Omental fat pad (tissue), 3 donors: ENCODE measurements at regions not wholly inside any gene's neighbourhood (a gene's known extent, or its start where the extent isn't known, plus 50 kb on each side); places are given as distances from the start of the nearest gene placed in this dataset.
"Not testable (repeated sequence)": the region's sequence is repeated elsewhere in the genome, so short reads cannot be mapped to it uniquely, and the experiment has no call there.

Experiments
- ATAC-seq: fragments of 150-250 bp; one replicate; pipeline ENCODE4 v1.9.1; 2016; ENCODE audit warnings: mild to moderate bottlenecking, moderate library complexity; ENCODE audit not compliant: low FRiP score
- DNase-seq: peaks from one replicate; pipeline ENCODE4 v3.0.0-alpha.2; 2019; ENCODE audit warnings: low spot score
- TF ChIP-seq, protein P1 (sequence below), 3 donors: fragments of 450-650 bp; IDR thresholded peaks; one replicate each; pipeline ENCODE4 v1.5.1; 2016 to 2017; ENCODE audit warnings: antibody characterized with exemption in 3 of 3, mild to moderate bottlenecking in 3 of 3, moderate library complexity in 2 of 3

DNA sequence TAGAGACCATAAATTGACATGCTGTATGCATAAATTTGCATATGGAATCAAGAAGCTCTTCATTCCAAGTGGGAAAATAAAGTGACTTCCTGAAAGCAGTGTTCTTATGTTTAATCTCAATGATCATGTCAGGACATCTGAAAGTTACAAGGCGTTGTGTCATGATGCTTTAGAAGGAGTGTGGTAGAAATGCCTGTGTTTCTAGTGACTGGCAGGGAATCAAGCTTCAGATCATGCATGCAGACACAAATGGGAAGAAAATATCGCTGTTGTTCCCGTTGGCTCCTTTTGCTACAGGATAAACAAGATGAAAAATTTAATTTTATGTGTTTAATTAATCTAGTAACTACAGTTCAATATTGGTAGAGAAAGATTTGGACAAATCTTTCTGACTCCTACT lies 298.1 kb upstream of the SYT1 start:
- TF ChIP-seq, protein P1, sequence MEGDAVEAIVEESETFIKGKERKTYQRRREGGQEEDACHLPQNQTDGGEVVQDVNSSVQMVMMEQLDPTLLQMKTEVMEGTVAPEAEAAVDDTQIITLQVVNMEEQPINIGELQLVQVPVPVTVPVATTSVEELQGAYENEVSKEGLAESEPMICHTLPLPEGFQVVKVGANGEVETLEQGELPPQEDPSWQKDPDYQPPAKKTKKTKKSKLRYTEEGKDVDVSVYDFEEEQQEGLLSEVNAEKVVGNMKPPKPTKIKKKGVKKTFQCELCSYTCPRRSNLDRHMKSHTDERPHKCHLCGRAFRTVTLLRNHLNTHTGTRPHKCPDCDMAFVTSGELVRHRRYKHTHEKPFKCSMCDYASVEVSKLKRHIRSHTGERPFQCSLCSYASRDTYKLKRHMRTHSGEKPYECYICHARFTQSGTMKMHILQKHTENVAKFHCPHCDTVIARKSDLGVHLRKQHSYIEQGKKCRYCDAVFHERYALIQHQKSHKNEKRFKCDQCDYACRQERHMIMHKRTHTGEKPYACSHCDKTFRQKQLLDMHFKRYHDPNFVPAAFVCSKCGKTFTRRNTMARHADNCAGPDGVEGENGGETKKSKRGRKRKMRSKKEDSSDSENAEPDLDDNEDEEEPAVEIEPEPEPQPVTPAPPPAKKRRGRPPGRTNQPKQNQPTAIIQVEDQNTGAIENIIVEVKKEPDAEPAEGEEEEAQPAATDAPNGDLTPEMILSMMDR (IDR thresholded peaks at IDR 0.05): no peak
- ATAC-seq (no peak), DNase-seq (no peak)

DNA sequence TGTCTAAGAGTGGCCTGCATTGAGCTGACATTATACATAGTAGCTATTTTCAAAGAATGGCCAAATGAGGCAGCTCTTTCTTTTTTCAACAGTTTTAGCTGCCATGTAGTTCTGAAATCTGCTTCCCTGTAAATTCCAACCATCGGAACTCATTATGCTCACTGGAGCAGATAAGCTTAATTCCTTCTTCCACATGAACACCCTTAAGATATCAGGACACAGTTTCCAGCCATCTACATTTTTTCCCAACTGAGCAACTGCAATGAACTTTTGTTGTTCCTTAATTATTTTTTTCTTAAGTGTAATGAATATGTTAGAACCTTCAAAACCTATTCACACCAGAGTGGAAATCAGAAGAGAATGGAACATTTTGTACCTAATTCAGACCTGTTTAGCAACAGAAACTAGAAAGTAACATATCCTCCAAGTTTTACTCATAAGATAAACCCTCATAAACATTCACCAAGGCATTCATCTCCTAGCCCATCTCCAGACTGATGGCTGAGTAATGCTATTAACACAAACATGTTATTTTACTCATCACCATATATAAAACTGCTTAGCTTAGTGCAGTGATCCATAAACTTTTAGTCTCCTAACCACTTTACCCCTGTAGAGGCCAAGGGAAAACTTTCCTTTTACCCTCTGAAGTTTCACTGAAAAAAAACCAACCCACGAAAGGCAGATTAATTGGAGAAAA lies 296.1 kb upstream of the SYT1 start:
- TF ChIP-seq, protein P1 (IDR thresholded peaks at IDR 0.05): no peak
- ATAC-seq (no peak), DNase-seq (no peak)

DNA sequence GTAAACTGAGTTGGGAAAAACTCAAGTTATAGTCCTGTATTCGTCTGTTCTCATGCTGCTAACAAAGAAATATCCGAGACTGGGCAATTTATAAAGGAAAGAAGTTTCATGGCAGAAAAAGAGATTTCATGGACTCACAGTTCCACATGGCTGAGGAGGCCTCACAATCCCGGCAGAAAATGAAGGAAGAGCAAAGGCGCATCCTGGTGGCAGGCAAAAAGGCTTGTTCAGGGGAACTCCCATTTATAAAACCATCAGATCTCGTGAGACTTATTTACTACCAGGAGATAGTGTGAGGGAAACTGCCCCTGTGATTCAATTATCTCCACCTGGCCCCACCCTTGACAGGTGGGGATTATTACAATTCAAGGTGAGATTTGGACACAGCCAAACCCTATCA lies 292.6 kb upstream of the SYT1 start:
- TF ChIP-seq, protein P1 (IDR thresholded peaks at IDR 0.05): no peak
- ATAC-seq (no peak), DNase-seq (no peak)

DNA sequence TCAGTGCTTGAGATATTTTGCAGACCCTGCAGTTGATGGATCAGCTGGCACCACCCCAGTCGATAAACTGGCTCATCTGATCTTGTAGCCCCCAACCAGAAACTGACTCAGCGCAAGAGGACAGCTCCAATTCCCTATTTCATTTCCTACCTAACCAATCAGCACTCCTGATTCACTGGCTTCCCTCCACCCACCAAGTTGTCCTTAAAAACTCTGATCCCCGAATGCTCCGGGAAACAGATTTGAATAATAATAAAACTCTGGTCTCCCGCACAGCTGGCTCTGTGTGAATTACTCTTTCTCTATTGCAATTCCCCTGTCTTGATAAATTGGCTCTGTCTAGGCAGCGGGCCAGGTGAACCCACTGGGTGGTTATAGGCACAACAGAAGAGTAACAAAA lies 289.4 kb upstream of the SYT1 start:
- not testable (repeated sequence) for ATAC-seq, DNase-seq

DNA sequence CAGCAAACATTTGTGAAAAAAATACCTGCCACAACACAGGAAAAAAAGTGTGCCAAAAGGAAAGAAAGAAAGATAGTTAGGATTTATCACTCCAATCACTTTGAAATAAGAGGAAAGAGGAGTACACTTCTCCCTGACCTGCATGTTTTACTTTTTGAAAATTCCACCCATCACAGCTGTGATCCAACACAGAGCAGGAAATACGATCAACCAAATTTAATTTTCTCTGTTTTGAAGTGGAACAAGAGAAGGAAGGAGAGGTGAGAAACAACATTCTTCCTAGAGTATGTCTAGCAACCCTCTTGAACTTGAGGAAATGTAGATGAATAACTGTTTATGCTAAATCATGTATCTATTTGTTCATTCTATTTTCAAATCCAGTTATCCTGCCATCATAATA lies 284.7 kb upstream of the SYT1 start:
- no peak for ATAC-seq

DNA sequence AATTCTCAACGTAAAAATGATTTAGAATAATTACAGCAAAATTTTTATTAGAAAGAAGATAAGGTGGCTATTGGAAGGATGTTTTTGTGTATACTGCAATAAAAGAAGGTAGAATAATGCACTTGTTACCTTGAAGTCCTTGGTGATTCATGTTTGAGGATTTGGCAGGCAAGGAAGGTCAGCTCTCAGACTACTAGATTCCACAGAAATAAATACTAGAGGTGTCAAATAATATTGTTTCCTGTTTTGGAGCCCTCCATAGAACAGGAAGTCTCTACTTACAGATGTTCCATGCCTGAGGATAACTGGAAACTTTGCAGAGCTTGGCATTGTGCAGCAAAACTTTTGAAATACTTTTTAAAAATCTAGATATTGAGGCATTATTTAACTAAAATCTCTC lies 284.3 kb upstream of the SYT1 start:
- TF ChIP-seq, protein P1 (IDR thresholded peaks at IDR 0.05): no peak
- ATAC-seq (no peak), DNase-seq (no peak)

More for the DNA sequence above, 284.7 kb upstream of the SYT1 start:
- no peak for DNase-seq
- TF ChIP-seq, protein P1 (IDR thresholded peaks at IDR 0.05): no peak

DNA sequence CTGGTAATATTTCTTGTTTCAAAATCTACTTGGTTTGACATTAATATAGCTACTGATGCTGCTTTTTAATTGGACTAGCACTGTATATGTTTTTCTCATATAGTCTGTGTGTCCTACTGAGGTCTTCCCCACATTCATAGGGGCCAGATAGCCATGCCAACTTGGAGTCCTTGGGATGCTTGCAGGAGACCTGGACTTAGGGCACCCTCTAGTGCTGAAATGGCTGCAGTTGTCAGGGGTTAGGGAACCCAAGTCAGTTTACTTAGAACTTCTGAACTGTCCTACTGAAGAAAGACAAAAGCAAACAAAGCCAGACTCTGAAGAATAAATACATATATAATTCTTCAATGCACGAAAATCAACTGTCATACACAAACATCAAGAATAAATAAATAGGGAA lies 279.9 kb upstream of the SYT1 start:
- ATAC-seq (no peak), DNase-seq (no peak)
- TF ChIP-seq, protein P1 (IDR thresholded peaks at IDR 0.05): no peak
